HCT116 (cell line): ENCODE measurements at regions not wholly inside any gene's neighbourhood (a gene's known extent, or its start where the extent isn't known, plus 50 kb on each side); places are given as distances from the start of the nearest gene placed in this dataset.

Experiments
- ATAC-seq: fragments of 200-7000 bp; cut with Tn5 transposase; 2 replicates; pipeline ENCODE4 v1.9.1; 2020; ENCODE audit warnings: mild to moderate bottlenecking, moderate library complexity
- BruUV-seq: library from RNA; stranded (reverse); fragments of 400-500 nt; replicated peaks from 2 replicates; lab custom pipeline; 2021; lab: Mats Ljungman, UMichigan
- CTCF ChIA-PET: fragments of 300-600 bp; sonication (Branson Sonifier 250); formaldehyde crosslinking; loops from one replicate; lab custom pipeline; 2021; ENCODE audit warnings: antibody characterized with exemption; lab: Charles Lee
- POLR2A ChIA-PET: fragments of 300-600, 350-600 bp; sonication (Branson Sonifier 250); formaldehyde crosslinking; loops from one replicate; lab custom pipeline; 2021; ENCODE audit warnings: antibody characterized with exemption; lab: Charles Lee
- RAD21 ChIA-PET, 2 experiments: fragments of 300-600 bp; sonication (Branson Sonifier 250); formaldehyde crosslinking; loops; one replicate each; lab custom pipeline; 2023; ENCODE audit warnings: low total read pairs in 2 of 2; ENCODE audit not compliant: uncharacterized antibody in 2 of 2, unreplicated experiment in 2 of 2, low non-redundant PET in 1 of 2; lab: Charles Lee
- DNase-seq: peaks from one replicate; pipeline ENCODE4 v3.0.0-alpha.2; 2010; ENCODE audit warnings: low read depth, low spot score
- H2AFZ ChIP-seq: fragments of 200-600 bp; shearing (Covaris generic), sonication (generic); 2 replicates; pipeline ENCODE4 v1.6.1; 2017; ENCODE audit warnings: low read depth, mixed run types, mixed read lengths, antibody characterized with exemption, low read length; ENCODE audit not compliant: poor library complexity, severe bottlenecking
- H3K27ac ChIP-seq: 2 replicates; pipeline ENCODE4 v1.5.1; 2012; ENCODE audit warnings: low read depth, low read length
- H3K27me3 ChIP-seq: fragments of 200-600 bp; sonication (generic); 2 replicates; pipeline ENCODE4 v1.6.1; 2016; ENCODE audit warnings: mixed run types, low read length, mixed read lengths; ENCODE audit not compliant: insufficient read depth
- H3K36me3 ChIP-seq, 2 experiments: fragments of 200-500 bp in 1 of 2; fragments of 200-600 bp in 1 of 2; sonication (Bioruptor generic) in 1 of 2; sonication (generic) in 1 of 2; 2 replicates each; pipeline versions ENCODE4 v1.5.1 to v1.6.1; 2014 to 2016; ENCODE audit warnings: low read length in 2 of 2, inconsistent platforms in 1 of 2, mixed read lengths in 1 of 2, mixed run types in 1 of 2; ENCODE audit not compliant: insufficient read depth in 2 of 2, control insufficient read depth in 1 of 2
- H3K4me1 ChIP-seq, 2 experiments: fragments of 200-600 bp in 1 of 2; sonication (generic) in 1 of 2; 2 replicates each; pipeline versions ENCODE4 v1.5.1 to v1.6.1; 2012 to 2017; ENCODE audit warnings: low read length in 2 of 2, inconsistent platforms in 1 of 2, mild to moderate bottlenecking in 1 of 2, mixed read lengths in 1 of 2, mixed run types in 1 of 2, moderate library complexity in 1 of 2; ENCODE audit not compliant: insufficient read depth in 2 of 2, control insufficient read depth in 1 of 2
- H3K4me2 ChIP-seq: fragments of 200-600 bp; sonication (generic); 2 replicates; pipeline ENCODE4 v1.6.1; 2017; ENCODE audit warnings: mixed run types, low read length, mixed read lengths
- H3K4me3 ChIP-seq, 2 experiments: fragments of 200-600 bp in 1 of 2; sonication (generic) in 1 of 2; replicated peaks in 1 of 2; 2 replicates each; pipeline ENCODE4 v1.5.1; 2011 to 2016; ENCODE audit warnings: low read length in 2 of 2, control low read depth in 1 of 2, low read depth in 1 of 2, mild to moderate bottlenecking in 1 of 2, mixed read lengths in 1 of 2, mixed run types in 1 of 2
- H3K79me2 ChIP-seq: fragments of 200-600 bp; sonication (generic); 2 replicates; pipeline ENCODE4 v1.6.1; 2017; ENCODE audit warnings: mild to moderate bottlenecking, mixed run types, low read length, moderate library complexity, mixed read lengths; ENCODE audit not compliant: insufficient read depth
- H3K9ac ChIP-seq: fragments of 200-600 bp; sonication (generic); 2 replicates; pipeline ENCODE4 v1.6.1; 2016; ENCODE audit warnings: low read length, mixed read lengths
- H3K9me2 ChIP-seq: fragments of 200-600 bp; sonication (generic), shearing (Covaris generic); 2 replicates; pipeline ENCODE4 v1.6.1; 2017; ENCODE audit warnings: mixed run types, mild to moderate bottlenecking, moderate library complexity; ENCODE audit not compliant: insufficient read depth
- H3K9me3 ChIP-seq, 2 experiments: fragments of 200-500 bp in 1 of 2; fragments of 200-600 bp in 1 of 2; sonication (Bioruptor generic) in 1 of 2; sonication (generic) in 1 of 2; 2 replicates each; pipeline ENCODE4 v1.6.1; 2014 to 2017; ENCODE audit warnings: low read length in 2 of 2, mixed read lengths in 2 of 2, inconsistent platforms in 1 of 2, low read depth in 1 of 2, mild to moderate bottlenecking in 1 of 2, mixed run types in 1 of 2, moderate library complexity in 1 of 2; ENCODE audit not compliant: control insufficient read depth in 1 of 2, insufficient read depth in 1 of 2
- H4K20me1 ChIP-seq: fragments of 200-600 bp; sonication (generic), shearing (Covaris generic); 2 replicates; pipeline ENCODE4 v1.6.1; 2017; ENCODE audit warnings: mixed run types, mild to moderate bottlenecking, moderate library complexity; ENCODE audit not compliant: insufficient read depth
- CBX3 ChIP-seq: IDR thresholded peaks from 2 replicates; pipeline ENCODE4 v1.6.1; 2012; ENCODE audit warnings: low read depth
- ELF1 ChIP-seq: IDR thresholded peaks from 2 replicates; pipeline ENCODE4 v1.6.1; 2012; ENCODE audit warnings: low read depth, borderline replicate concordance
- EZH2 ChIP-seq: fragments of 200-600 bp; sonication (generic); IDR thresholded peaks from 2 replicates; pipeline ENCODE4 v1.6.1; 2017; ENCODE audit warnings: antibody characterized with exemption, mixed run types
- FOSL1 ChIP-seq: IDR thresholded peaks from 2 replicates; pipeline ENCODE4 v1.6.1; 2012; ENCODE audit warnings: low read depth
- JUND ChIP-seq: IDR thresholded peaks from 2 replicates; pipeline ENCODE4 v1.6.1; 2012
- POLR2A ChIP-seq: IDR thresholded peaks from 2 replicates; pipeline ENCODE4 v1.7.0; 2011; ENCODE audit warnings: borderline replicate concordance; ENCODE audit not compliant: insufficient read depth, insufficient read length; ENCODE audit errors: extremely low read depth
- POLR2AphosphoS5 ChIP-seq: IDR thresholded peaks from 2 replicates; pipeline ENCODE4 v1.6.1; 2011; ENCODE audit warnings: mild to moderate bottlenecking, low read depth, low read length, moderate library complexity
- RAD21 ChIP-seq: IDR thresholded peaks from 2 replicates; pipeline ENCODE4 v1.6.1; 2012; ENCODE audit warnings: low read depth, mild to moderate bottlenecking
- SIN3A ChIP-seq: IDR thresholded peaks from 2 replicates; pipeline ENCODE4 v1.6.1; 2012; ENCODE audit warnings: low read depth
- SP1 ChIP-seq: IDR thresholded peaks from 2 replicates; pipeline ENCODE4 v1.6.1; 2012; ENCODE audit warnings: low read depth
- SRF ChIP-seq: IDR thresholded peaks from 2 replicates; pipeline ENCODE4 v1.6.1; 2012; ENCODE audit warnings: low read depth
- TCF7L2 ChIP-seq: IDR thresholded peaks from 2 replicates; pipeline ENCODE4 v1.7.0; 2011; ENCODE audit warnings: borderline replicate concordance, inconsistent platforms; ENCODE audit not compliant: insufficient read depth, insufficient read length; ENCODE audit errors: extremely low read depth
- YY1 ChIP-seq: IDR thresholded peaks from 2 replicates; pipeline ENCODE4 v1.6.1; 2011; ENCODE audit warnings: low read length, low read depth, moderate library complexity, mild to moderate bottlenecking; ENCODE audit not compliant: insufficient replicate concordance; ENCODE audit errors: extremely low read depth
- ZFX ChIP-seq: fragments of 450-650 bp; IDR thresholded peaks from 2 replicates; pipeline ENCODE4 v1.6.1; 2017
- ZNF274 ChIP-seq: fragments of 200-500 bp; sonication (Bioruptor generic); IDR thresholded peaks from 2 replicates; pipeline ENCODE4 v1.6.1; 2014; ENCODE audit warnings: mild to moderate bottlenecking, low read depth, low read length, inconsistent platforms
- intact Hi-C: fragments of 100-400 bp; cut with micrococcal nuclease; formaldehyde crosslinking; loops from 2 replicates; pipeline ENCODE4 v1.10.0; 2022
- TF ChIP-seq, protein P1 (sequence below): IDR thresholded peaks from 2 replicates; pipeline ENCODE4 v1.6.1; 2012
- TF ChIP-seq, protein P2 (sequence below), 3 experiments: fragments of 200-600 bp in 1 of 3; sonication (generic) in 1 of 3; IDR thresholded peaks in 2 of 3; conservative IDR thresholded peaks in 1 of 3; 2 replicates each; pipeline ENCODE4 v1.5.1; 2012 to 2017; ENCODE audit warnings: low read depth in 2 of 3, low read length in 2 of 3, antibody characterized with exemption in 1 of 3, borderline replicate concordance in 1 of 3, control low read depth in 1 of 3, mild to moderate bottlenecking in 1 of 3, mixed read lengths in 1 of 3, mixed run types in 1 of 3, moderate library complexity in 1 of 3; ENCODE audit not compliant: insufficient read depth in 1 of 3
- TF ChIP-seq, protein P3 (sequence below): IDR thresholded peaks from 2 replicates; pipeline ENCODE4 v1.6.1; 2012; ENCODE audit warnings: low read depth
- TF ChIP-seq, protein P4 (sequence below): IDR thresholded peaks from 2 replicates; pipeline ENCODE4 v1.6.1; 2011; ENCODE audit warnings: mild to moderate bottlenecking, low read length, moderate library complexity; ENCODE audit not compliant: insufficient replicate concordance; ENCODE audit errors: extremely low read depth

DNA sequence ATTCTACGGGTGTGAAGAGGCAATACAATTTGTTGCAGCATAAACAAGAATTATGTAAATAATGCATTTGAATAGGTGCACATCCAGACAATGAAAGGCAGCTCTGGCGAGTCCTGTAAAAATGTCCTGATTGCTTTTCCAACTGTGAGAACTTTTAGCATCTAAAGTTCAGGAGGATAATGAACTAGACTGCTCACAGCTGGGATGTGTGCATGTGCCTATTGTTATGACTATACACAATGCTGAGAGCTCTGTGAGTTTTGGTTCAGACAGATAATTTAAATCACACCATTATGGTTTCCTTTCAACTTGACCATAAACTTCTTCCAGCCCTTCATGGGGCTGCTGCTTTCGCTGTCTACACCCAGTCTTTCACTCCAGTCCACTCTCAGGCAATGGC is 99.9 kb downstream of the PLK2 start:
- POLR2A ChIA-PET: no interaction called here
- intact Hi-C loops: no loop called here
- CTCF ChIA-PET: no interaction called here

More for the DNA sequence above, 99.9 kb downstream of the PLK2 start:
- no peak overlapping the region for H3K4me3 ChIP-seq
- H3K9ac ChIP-seq: no peak overlapping the region
- H3K79me2 ChIP-seq: no peaks in the 10 kb centered on the region
- H3K27ac ChIP-seq: no peak overlapping the region
- no peaks in the 10 kb centered on the region for H3K4me1 ChIP-seq
- DNase-seq (no peak), ATAC-seq (no peak)
- no peaks in the 10 kb centered on the region for H4K20me1 ChIP-seq
- no peak overlapping the region for H2AFZ ChIP-seq
- RAD21 ChIA-PET: no interaction called here
- H3K27me3 ChIP-seq: no peaks in the 10 kb centered on the region
- TF ChIP-seq POLR2AphosphoS5: no peak
- no peak for TF ChIP-seq CBX3
- no peak for TF ChIP-seq JUND
- TF ChIP-seq SIN3A: no peak
- TF ChIP-seq POLR2A: no peak
- no peak for TF ChIP-seq YY1
- TF ChIP-seq SP1: no peak
- TF ChIP-seq ELF1: no peak
- TF ChIP-seq FOSL1: no peak
- TF ChIP-seq, protein P1, sequence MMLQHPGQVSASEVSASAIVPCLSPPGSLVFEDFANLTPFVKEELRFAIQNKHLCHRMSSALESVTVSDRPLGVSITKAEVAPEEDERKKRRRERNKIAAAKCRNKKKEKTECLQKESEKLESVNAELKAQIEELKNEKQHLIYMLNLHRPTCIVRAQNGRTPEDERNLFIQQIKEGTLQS: no peak
- no peak for TF ChIP-seq EZH2
- no peak for TF ChIP-seq ZFX
- TF ChIP-seq, protein P2, sequence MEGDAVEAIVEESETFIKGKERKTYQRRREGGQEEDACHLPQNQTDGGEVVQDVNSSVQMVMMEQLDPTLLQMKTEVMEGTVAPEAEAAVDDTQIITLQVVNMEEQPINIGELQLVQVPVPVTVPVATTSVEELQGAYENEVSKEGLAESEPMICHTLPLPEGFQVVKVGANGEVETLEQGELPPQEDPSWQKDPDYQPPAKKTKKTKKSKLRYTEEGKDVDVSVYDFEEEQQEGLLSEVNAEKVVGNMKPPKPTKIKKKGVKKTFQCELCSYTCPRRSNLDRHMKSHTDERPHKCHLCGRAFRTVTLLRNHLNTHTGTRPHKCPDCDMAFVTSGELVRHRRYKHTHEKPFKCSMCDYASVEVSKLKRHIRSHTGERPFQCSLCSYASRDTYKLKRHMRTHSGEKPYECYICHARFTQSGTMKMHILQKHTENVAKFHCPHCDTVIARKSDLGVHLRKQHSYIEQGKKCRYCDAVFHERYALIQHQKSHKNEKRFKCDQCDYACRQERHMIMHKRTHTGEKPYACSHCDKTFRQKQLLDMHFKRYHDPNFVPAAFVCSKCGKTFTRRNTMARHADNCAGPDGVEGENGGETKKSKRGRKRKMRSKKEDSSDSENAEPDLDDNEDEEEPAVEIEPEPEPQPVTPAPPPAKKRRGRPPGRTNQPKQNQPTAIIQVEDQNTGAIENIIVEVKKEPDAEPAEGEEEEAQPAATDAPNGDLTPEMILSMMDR (IDR thresholded peaks at IDR 0.05 in 2 of 3, conservative IDR thresholded peaks at IDR 0.05 in 1 of 3; ENCODE audit: borderline replicate concordance in 1 of 3, insufficient read depth in 1 of 3, low read depth in 2 of 3, low read length in 2 of 3): no peak
- no peak for TF ChIP-seq TCF7L2
- TF ChIP-seq, protein P3, sequence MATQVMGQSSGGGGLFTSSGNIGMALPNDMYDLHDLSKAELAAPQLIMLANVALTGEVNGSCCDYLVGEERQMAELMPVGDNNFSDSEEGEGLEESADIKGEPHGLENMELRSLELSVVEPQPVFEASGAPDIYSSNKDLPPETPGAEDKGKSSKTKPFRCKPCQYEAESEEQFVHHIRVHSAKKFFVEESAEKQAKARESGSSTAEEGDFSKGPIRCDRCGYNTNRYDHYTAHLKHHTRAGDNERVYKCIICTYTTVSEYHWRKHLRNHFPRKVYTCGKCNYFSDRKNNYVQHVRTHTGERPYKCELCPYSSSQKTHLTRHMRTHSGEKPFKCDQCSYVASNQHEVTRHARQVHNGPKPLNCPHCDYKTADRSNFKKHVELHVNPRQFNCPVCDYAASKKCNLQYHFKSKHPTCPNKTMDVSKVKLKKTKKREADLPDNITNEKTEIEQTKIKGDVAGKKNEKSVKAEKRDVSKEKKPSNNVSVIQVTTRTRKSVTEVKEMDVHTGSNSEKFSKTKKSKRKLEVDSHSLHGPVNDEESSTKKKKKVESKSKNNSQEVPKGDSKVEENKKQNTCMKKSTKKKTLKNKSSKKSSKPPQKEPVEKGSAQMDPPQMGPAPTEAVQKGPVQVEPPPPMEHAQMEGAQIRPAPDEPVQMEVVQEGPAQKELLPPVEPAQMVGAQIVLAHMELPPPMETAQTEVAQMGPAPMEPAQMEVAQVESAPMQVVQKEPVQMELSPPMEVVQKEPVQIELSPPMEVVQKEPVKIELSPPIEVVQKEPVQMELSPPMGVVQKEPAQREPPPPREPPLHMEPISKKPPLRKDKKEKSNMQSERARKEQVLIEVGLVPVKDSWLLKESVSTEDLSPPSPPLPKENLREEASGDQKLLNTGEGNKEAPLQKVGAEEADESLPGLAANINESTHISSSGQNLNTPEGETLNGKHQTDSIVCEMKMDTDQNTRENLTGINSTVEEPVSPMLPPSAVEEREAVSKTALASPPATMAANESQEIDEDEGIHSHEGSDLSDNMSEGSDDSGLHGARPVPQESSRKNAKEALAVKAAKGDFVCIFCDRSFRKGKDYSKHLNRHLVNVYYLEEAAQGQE: no peak
- TF ChIP-seq ZNF274: no peak
- TF ChIP-seq RAD21: no peak
- TF ChIP-seq, protein P4, sequence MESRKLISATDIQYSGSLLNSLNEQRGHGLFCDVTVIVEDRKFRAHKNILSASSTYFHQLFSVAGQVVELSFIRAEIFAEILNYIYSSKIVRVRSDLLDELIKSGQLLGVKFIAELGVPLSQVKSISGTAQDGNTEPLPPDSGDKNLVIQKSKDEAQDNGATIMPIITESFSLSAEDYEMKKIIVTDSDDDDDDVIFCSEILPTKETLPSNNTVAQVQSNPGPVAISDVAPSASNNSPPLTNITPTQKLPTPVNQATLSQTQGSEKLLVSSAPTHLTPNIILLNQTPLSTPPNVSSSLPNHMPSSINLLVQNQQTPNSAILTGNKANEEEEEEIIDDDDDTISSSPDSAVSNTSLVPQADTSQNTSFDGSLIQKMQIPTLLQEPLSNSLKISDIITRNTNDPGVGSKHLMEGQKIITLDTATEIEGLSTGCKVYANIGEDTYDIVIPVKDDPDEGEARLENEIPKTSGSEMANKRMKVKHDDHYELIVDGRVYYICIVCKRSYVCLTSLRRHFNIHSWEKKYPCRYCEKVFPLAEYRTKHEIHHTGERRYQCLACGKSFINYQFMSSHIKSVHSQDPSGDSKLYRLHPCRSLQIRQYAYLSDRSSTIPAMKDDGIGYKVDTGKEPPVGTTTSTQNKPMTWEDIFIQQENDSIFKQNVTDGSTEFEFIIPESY: no peak
- no peak for TF ChIP-seq SRF
- H3K4me2 ChIP-seq: no peak overlapping the region
- no peaks in the 10 kb centered on the region for H3K9me3 ChIP-seq
- H3K36me3 ChIP-seq: no peaks in the 10 kb centered on the region
- no peaks in the 10 kb centered on the region for H3K9me2 ChIP-seq
- no TSS peak for BruUV-seq
